A673 (cell line): ENCODE measurements at regions not wholly inside any gene's neighbourhood (a gene's known extent, or its start where the extent isn't known, plus 50 kb on each side); places are given as distances from the start of the nearest gene placed in this dataset.

Experiments
- BruUV-seq: library from RNA; stranded (reverse); fragments of 400-500 nt; replicated peaks from 2 replicates; lab custom pipeline; 2021; lab: Mats Ljungman, UMichigan
- CTCF ChIA-PET: fragments of 300-600 bp; sonication (Branson Sonifier 250); formaldehyde crosslinking; loops from one replicate; lab custom pipeline; 2022; ENCODE audit warnings: antibody characterized with exemption; lab: Charles Lee
- POLR2A ChIA-PET: fragments of 300-600 bp; sonication (Branson Sonifier 250); formaldehyde crosslinking; loops from one replicate; lab custom pipeline; 2022; ENCODE audit warnings: antibody characterized with exemption; ENCODE audit not compliant: low non-redundant PET; lab: Charles Lee
- DNase-seq: peaks from one replicate; pipeline ENCODE4 v3.0.0-alpha.2; 2015; ENCODE audit warnings: low spot score
- H3K27ac ChIP-seq: fragments of 200-600 bp; sonication (generic); 2 replicates; pipeline ENCODE4 v1.5.1; 2016; ENCODE audit warnings: mixed run types, low read depth, mild to moderate bottlenecking, mixed read lengths, antibody characterized with exemption, low read length; ENCODE audit not compliant: poor library complexity, severe bottlenecking
- H3K27me3 ChIP-seq: fragments of 200-600 bp; sonication (generic); replicated peaks from 2 replicates; pipeline ENCODE4 v1.6.1; 2017; ENCODE audit warnings: mixed run types, low read depth, mild to moderate bottlenecking, mixed read lengths, antibody characterized with exemption, low read length; ENCODE audit not compliant: insufficient read depth, poor library complexity
- H3K36me3 ChIP-seq: fragments of 200-600 bp; sonication (generic); 2 replicates; pipeline ENCODE4 v1.6.1; 2016; ENCODE audit warnings: mixed run types, mild to moderate bottlenecking, mixed read lengths, antibody characterized with exemption, low read length; ENCODE audit not compliant: insufficient read depth, poor library complexity, severe bottlenecking
- H3K4me1 ChIP-seq: fragments of 200-600 bp; sonication (generic); 2 replicates; pipeline ENCODE4 v1.6.1; 2017; ENCODE audit warnings: mixed run types, mild to moderate bottlenecking, mixed read lengths, antibody characterized with exemption, low read length; ENCODE audit not compliant: insufficient read depth, poor library complexity, severe bottlenecking
- H3K4me3 ChIP-seq: fragments of 200-600 bp; sonication (generic); 2 replicates; pipeline ENCODE4 v1.5.1; 2016; ENCODE audit warnings: low read depth, mixed run types, mild to moderate bottlenecking, mixed read lengths, low read length; ENCODE audit not compliant: poor library complexity, severe bottlenecking
- H3K9me3 ChIP-seq: fragments of 200-600 bp; sonication (generic); 2 replicates; pipeline ENCODE4 v1.6.1; 2016; ENCODE audit warnings: mixed run types, low read depth, mild to moderate bottlenecking, mixed read lengths, antibody characterized with exemption, low read length; ENCODE audit not compliant: poor library complexity, severe bottlenecking
- CTCF ChIP-seq: fragments of 300-800, 200-600 bp; sonication (generic); conservative IDR thresholded peaks from 2 replicates; pipeline ENCODE4 v1.5.1; 2017; ENCODE audit warnings: low read depth, mild to moderate bottlenecking, antibody characterized with exemption, low read length, moderate library complexity, mixed read lengths
- EZH2 ChIP-seq: fragments of 200-600 bp; sonication (generic); IDR thresholded peaks from 2 replicates; pipeline ENCODE4 v1.6.1; 2017; ENCODE audit warnings: borderline replicate concordance, low read depth, mild to moderate bottlenecking, mixed read lengths, antibody characterized with exemption, low read length; ENCODE audit not compliant: poor library complexity, severe bottlenecking
- intact Hi-C: fragments of 100-400 bp; cut with micrococcal nuclease; formaldehyde crosslinking; loops from one replicate; pipeline ENCODE4 v1.10.0; 2022; ENCODE audit not compliant: unreplicated experiment

- ChIA-PET POLR2A (no interaction called here), CTCF (no interaction called here)
- BruUV-seq, result no TSS peak
- Histone ChIP-seq H3K27ac (no peak overlapping the region), H3K27me3 (no peaks in the 10 kb centered on the region), H3K4me1 (no peaks in the 10 kb centered on the region), H3K36me3 (no peaks in the 10 kb centered on the region), H3K4me3 (no peak overlapping the region), H3K9me3 (no peaks in the 10 kb centered on the region)
- intact Hi-C loops, result no loop called here
- TF ChIP-seq CTCF (no peak), EZH2 (no peak)
- no peak for DNase-seq
Observed at GRCh38 chr18:66735933-66736332, 132.0 kb upstream of the CDH19 start.

- Histone ChIP-seq H3K36me3 (no peaks in the 10 kb centered on the region), H3K27ac (no peak overlapping the region), H3K4me3 (no peak overlapping the region), H3K9me3 (no peaks in the 10 kb centered on the region), H3K4me1 (no peaks in the 10 kb centered on the region), H3K27me3 (no peaks in the 10 kb centered on the region)
- no TSS peak for BruUV-seq
- intact Hi-C loops, result no loop called here
- no peak for DNase-seq
- ChIA-PET CTCF (no interaction called here), POLR2A (no interaction called here)
- TF ChIP-seq CTCF, result no peak
- TF ChIP-seq EZH2, result no peak
Observed at GRCh38 chr18:66734451-66734850, 130.6 kb upstream of the CDH19 start.

GRCh38 chr18:66731890-66732289, 128.0 kb upstream of the CDH19 start:
- CTCF ChIA-PET, result no interaction called here
- Histone ChIP-seq H3K4me3 (no peak overlapping the region), H3K27me3 (no peaks in the 10 kb centered on the region), H3K27ac (no peak overlapping the region), H3K36me3 (no peaks in the 10 kb centered on the region), H3K9me3 (no peaks in the 10 kb centered on the region), H3K4me1 (no peaks in the 10 kb centered on the region)
- POLR2A ChIA-PET, result no interaction called here
- intact Hi-C loops, result no loop called here
- no peak for TF ChIP-seq CTCF
- no peak for TF ChIP-seq EZH2
- DNase-seq, result no peak
- no TSS peak for BruUV-seq
